CD4-positive, alpha-beta T cell treated with Interferon alpha-2 for 1 hour (primary cell): ENCODE measurements at regions not wholly inside any gene's neighbourhood (a gene's known extent, or its start where the extent isn't known, plus 50 kb on each side); places are given as distances from the start of the nearest gene placed in this dataset.
"Not testable (repeated sequence)": the region's sequence is repeated elsewhere in the genome, so short reads cannot be mapped to it uniquely, and the experiment has no call there.

ENCODE experiments used
- DNase-seq, 2 donors: peaks; one replicate each; pipeline ENCODE4 v3.0.0-alpha.2; 2020 to 2022

GRCh38 chr10:21463436-21463835, 62.0 kb downstream of the SKIDA1 start:
- no peak for DNase-seq

GRCh38 chr10:21458126-21458871, 67.2 kb downstream of the SKIDA1 start:
- no peak for DNase-seq

- no peak for DNase-seq
Observed at GRCh38 chr10:21456160-21456559, 69.3 kb downstream of the SKIDA1 start.

GRCh38 chr10:21452203-21452602, 73.3 kb downstream of the SKIDA1 start:
- DNase-seq, result no peak

GRCh38 chr10:21449288-21449966, 76.1 kb downstream of the SKIDA1 start:
- no peak for DNase-seq

GRCh38 chr10:21445163-21445562, 80.3 kb downstream of the SKIDA1 start:
- no peak for DNase-seq

GRCh38 chr10:21441625-21442024, 83.9 kb downstream of the SKIDA1 start:
- DNase-seq, result no peak

- DNase-seq, result not testable (repeated sequence)
Observed at GRCh38 chr10:21438914-21439313, 86.6 kb downstream of the SKIDA1 start.

GRCh38 chr10:21437770-21438382, 87.6 kb downstream of the SKIDA1 start:
- no peak for DNase-seq

GRCh38 chr10:21432266-21432665, 93.2 kb downstream of the SKIDA1 start:
- no peak for DNase-seq

- DNase-seq, result no peak
Observed at GRCh38 chr10:21431799-21432198, 93.7 kb downstream of the SKIDA1 start.

- no peak for DNase-seq
Observed at GRCh38 chr10:21427804-21428481, 97.5 kb downstream of the SKIDA1 start.

- no peak for DNase-seq
Observed at GRCh38 chr10:21424459-21424861, 101.0 kb downstream of the SKIDA1 start.

GRCh38 chr10:21423850-21424249, 101.6 kb downstream of the SKIDA1 start:
- no peak for DNase-seq

GRCh38 chr10:21423338-21423737, 102.1 kb downstream of the SKIDA1 start:
- DNase-seq, result no peak

- no peak for DNase-seq
Observed at GRCh38 chr10:21421794-21422193, 103.7 kb downstream of the SKIDA1 start.

- DNase-seq, result no peak
Observed at GRCh38 chr10:21421016-21421415, 104.5 kb downstream of the SKIDA1 start.

GRCh38 chr10:21418981-21419576, 106.4 kb downstream of the SKIDA1 start:
- not testable (repeated sequence) for DNase-seq

GRCh38 chr10:21417172-21417712, 108.2 kb downstream of the SKIDA1 start:
- DNase-seq, result no peak

GRCh38 chr10:21413680-21414079, 111.8 kb downstream of the SKIDA1 start:
- no peak for DNase-seq

- no peak for DNase-seq
Observed at GRCh38 chr10:21413268-21413667, 112.2 kb downstream of the SKIDA1 start.

GRCh38 chr10:21406595-21407193, 118.8 kb downstream of the SKIDA1 start:
- DNase-seq, result peak in 1 of 2 donors; percentile 11
